SK-N-SH treated with all-trans-retinoic acid at 6 μM for 48 hours (cell line): ENCODE measurements at regions not wholly inside any gene's neighbourhood (a gene's known extent, or its start where the extent isn't known, plus 50 kb on each side); places are given as distances from the start of the nearest gene placed in this dataset.

ENCODE experiments used
- GLIS3 ChIP-seq: fragments of 250-450 bp; sonication (Bioruptor Pico); IDR thresholded peaks from 2 replicates; pipeline ENCODE4 v1.5.0; 2020; ENCODE audit warnings: mild to moderate bottlenecking, moderate library complexity
- ISL1 ChIP-seq: fragments of 250-450 bp; sonication (Bioruptor Pico); IDR thresholded peaks from 2 replicates; pipeline ENCODE4 v2.1.2; 2022; ENCODE audit warnings: mild to moderate bottlenecking, moderate library complexity
- TCF4 ChIP-seq: fragments of 250-450 bp; sonication (Bioruptor Pico); IDR thresholded peaks from 2 replicates; pipeline ENCODE4 v1.8.0; 2021; ENCODE audit warnings: mild to moderate bottlenecking, moderate library complexity, borderline replicate concordance
- TF ChIP-seq, protein P1 (sequence below): fragments of 250-450 bp; sonication (Bioruptor Pico); IDR thresholded peaks from 2 replicates; pipeline ENCODE4 v1.8.0; 2020; ENCODE audit warnings: mild to moderate bottlenecking, moderate library complexity, borderline replicate concordance

GRCh38 chr11:119814766-119815165 is 85.8 kb upstream of the NECTIN1 start:
- TF ChIP-seq ISL1 (CRISPR knock-in tag) (no peak), TCF4 (no peak), GLIS3 (CRISPR knock-in tag) (no peak)
- TF ChIP-seq, protein P1, sequence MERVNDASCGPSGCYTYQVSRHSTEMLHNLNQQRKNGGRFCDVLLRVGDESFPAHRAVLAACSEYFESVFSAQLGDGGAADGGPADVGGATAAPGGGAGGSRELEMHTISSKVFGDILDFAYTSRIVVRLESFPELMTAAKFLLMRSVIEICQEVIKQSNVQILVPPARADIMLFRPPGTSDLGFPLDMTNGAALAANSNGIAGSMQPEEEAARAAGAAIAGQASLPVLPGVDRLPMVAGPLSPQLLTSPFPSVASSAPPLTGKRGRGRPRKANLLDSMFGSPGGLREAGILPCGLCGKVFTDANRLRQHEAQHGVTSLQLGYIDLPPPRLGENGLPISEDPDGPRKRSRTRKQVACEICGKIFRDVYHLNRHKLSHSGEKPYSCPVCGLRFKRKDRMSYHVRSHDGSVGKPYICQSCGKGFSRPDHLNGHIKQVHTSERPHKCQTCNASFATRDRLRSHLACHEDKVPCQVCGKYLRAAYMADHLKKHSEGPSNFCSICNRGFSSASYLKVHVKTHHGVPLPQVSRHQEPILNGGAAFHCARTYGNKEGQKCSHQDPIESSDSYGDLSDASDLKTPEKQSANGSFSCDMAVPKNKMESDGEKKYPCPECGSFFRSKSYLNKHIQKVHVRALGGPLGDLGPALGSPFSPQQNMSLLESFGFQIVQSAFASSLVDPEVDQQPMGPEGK (CRISPR knock-in tag) = no peak
